GM23338 (cell line): ENCODE measurements at regions not wholly inside any gene's neighbourhood (a gene's known extent, or its start where the extent isn't known, plus 50 kb on each side); places are given as distances from the start of the nearest gene placed in this dataset.
A peak's percentile ranks its signal among the peaks of the same experiment; 100 is the strongest.

ENCODE experiments used
- CTCF ChIP-seq, 2 experiments: fragments of 200-600 bp in 1 of 2; sonication (generic) in 1 of 2; conservative IDR thresholded peaks; 2 replicates each; pipeline versions ENCODE4 v1.5.1 to v1.6.1; 2016 to 2017; ENCODE audit warnings: antibody characterized with exemption in 2 of 2, low read depth in 2 of 2, mild to moderate bottlenecking in 2 of 2, moderate library complexity in 1 of 2
- EZH2 ChIP-seq: fragments of 200-600 bp; sonication (generic); IDR thresholded peaks from one replicate; pipeline ENCODE4 v1.8.0; 2017; ENCODE audit warnings: antibody characterized with exemption, mild to moderate bottlenecking, low read depth; ENCODE audit not compliant: unreplicated experiment
- EZH2phosphoT487 ChIP-seq: fragments of 200-600 bp; sonication (generic); IDR thresholded peaks from one replicate; pipeline ENCODE4 v1.8.1; 2018; ENCODE audit warnings: antibody characterized with exemption; ENCODE audit not compliant: unreplicated experiment
- REST ChIP-seq: IDR thresholded peaks from one replicate; pipeline ENCODE4 v1.6.1; 2018; ENCODE audit warnings: antibody characterized with exemption; ENCODE audit not compliant: unreplicated experiment

GRCh38 chr11:109000531-109000930 is 335.7 kb downstream of the DDX10 start:
- TF ChIP-seq REST (no peak), EZH2 (no peak), CTCF (conservative IDR thresholded peaks at IDR 0.05; ENCODE audit: low read depth in 2 of 2) (0 out of 4 replicates have a peak, but pooled peaks of 1 of the 2 experiments have one; percentile 2), EZH2phosphoT487 (no peak)
